Amniotic epithelial cell (primary cell): ENCODE measurements at regions not wholly inside any gene's neighbourhood (a gene's known extent, or its start where the extent isn't known, plus 50 kb on each side); places are given as distances from the start of the nearest gene placed in this dataset.

Experiments
- DNase-seq: peaks from one replicate; pipeline ENCODE4 v3.0.0-alpha.2; 2010; ENCODE audit warnings: low read depth

GRCh38 chr2:6203291-6203959 lies 511.2 kb downstream of the SOX11 start:
- DNase-seq, result no peak

GRCh38 chr2:6206882-6207281 lies 514.7 kb downstream of the SOX11 start:
- no peak for DNase-seq

GRCh38 chr2:6211236-6211635 lies 519.1 kb downstream of the SOX11 start:
- no peak for DNase-seq

DNA sequence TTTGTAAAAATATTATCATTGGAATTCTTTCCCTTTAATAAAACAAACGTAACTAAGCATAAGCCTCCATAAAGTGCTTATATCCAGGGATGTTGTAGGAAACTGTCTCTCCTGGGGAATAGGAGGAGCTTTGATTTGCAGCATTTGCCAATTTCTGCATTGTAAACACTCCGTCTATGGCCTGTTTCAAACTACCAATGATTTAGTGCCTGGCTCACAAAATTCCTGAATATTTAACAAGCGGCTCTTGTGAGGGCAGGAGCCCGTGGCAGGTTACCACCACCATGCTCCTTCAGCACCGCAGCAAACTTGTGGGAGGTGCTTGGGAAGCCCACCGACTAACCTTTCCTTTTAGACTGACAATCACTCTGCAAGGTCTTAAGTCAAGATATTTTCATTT lies 520.3 kb downstream of the SOX11 start:
- no peak for DNase-seq

DNA sequence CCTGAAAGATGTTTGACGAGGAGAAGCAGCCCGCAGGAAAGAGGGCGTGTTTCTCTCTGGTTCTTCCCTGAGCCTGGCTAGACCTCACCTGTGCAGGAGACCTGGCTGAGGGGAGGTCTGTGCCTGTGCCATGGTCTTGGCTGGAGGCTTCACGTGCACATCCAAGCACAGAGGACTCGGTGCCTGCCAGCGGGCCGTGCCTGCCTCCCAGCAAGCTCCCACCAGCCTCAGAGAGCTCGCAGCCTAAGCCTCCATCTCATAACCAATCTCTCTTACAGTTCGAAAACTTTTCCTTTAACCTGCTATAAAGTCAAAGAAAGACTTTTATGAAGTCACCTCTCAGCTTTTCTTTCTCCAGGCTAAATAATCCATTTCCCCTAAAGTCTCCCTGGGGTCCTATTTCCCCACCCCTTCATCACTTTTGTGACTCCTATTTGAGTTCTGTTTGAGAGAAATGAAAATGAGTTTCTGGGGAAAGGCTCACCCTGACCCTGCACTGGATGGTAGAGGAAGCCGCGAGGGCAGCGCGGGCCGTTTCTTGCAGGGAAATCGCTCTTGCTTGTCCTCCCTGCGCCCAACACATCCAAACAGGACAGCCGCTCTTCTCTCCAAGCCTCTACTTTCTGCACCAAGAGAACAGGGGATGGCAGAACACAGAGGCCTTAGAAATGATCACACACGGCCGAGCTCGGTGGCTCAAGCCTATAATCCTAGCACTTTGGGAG lies 521.0 kb downstream of the SOX11 start:
- no peak for DNase-seq

DNA sequence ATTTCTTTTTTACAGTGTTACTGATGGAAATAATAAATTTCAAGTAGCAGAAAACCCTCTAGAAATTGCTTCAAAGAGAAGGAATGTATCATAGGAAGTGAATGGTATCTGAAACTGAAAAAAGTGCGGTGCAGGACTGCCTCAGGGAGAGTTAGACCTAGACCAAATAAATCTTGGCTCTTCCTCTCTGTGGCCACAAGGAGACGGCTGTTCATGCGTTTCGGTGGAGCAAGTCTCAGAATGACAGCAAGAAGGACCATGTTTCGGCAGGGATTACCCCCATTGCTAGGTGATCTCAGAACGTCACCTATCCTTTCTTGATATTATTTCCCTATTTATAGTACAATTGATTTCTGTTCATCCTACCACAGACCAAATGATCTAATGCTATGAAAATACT lies 522.3 kb downstream of the SOX11 start:
- DNase-seq, result no peak

DNA sequence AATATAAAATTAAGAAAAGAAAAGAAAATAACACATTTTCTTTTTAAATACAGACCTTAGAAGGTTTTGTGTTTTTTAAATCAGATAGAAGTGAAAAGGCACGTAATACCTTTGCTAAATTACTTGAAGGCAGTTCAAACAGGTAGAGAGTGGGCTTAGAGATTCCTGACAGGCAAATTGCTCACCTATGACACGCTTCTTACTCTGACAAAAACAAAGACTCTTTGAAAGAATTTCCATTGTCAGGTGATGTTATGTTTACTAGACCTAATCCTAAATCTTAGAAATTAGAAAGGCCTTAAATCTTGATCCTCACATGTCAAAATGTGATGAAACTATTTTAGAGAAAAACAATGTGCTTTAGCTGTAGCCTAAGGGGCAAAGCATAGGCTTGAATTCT lies 522.9 kb downstream of the SOX11 start:
- no peak for DNase-seq

GRCh38 chr2:6216234-6216633 lies 524.0 kb downstream of the SOX11 start:
- DNase-seq, result no peak

- DNase-seq, result no peak
Observed at GRCh38 chr2:6218926-6219325, 526.7 kb downstream of the SOX11 start.

DNA sequence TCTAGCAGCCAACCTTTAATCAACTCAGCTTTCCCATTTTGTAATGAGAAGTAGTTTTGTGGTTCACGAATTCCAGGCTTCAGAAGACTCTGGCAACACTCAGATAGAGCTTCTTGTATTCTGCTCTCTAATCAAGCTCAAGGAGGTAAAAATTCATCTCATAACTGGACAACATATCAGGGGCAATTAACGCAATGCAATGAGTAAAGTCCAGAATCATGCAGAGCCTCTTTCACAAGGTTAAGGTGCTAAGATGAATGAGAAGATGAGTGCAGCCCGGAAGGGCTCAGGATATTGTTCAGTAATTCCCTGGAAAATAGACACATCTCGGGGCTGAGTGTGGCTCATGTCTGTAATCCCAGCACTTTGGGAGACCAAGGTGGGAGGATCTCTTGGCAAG lies 527.7 kb downstream of the SOX11 start:
- no peak for DNase-seq

GRCh38 chr2:6222296-6222695 lies 530.1 kb downstream of the SOX11 start:
- DNase-seq, result no peak

- DNase-seq, result no peak
Observed at GRCh38 chr2:6224267-6224666, 532.1 kb downstream of the SOX11 start.

DNA sequence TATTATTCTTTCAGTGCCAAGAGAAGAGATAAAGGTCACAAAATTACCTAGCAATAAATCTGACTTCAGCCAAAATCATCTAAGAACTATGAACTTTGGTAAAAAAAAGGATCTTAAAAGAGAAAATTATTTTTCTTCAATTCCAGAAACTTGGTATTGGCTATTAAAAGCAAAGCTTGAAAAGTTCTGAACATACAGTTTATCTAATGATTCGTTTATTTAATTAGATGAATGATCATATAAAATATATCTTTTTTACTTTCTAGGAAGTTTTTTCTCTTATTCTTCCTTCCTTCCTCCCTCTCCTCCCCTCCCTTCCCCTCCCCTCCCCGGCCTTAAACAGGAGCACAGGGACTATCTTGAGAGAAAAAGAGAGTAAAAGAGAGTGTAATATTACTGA lies 536.1 kb downstream of the SOX11 start:
- DNase-seq, result no peak

DNA sequence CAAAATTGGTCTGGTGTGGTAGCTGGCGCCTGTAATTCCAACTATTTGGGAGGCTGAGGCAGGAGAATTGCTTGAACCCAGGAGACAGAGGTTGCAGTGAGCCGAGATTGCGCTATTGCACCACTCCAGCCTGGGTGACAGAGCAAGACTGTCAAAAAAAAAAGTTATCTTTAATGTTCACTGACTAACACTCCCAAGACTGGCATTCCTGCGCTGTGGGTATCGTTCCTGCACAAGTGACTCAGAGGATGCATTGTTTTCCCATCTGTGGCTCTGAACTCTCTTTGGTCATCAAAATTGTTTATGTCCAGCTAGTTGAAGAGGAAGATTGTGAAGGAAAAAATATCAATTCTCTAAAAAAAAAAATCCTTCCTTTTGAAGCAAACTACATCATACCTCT lies 539.0 kb downstream of the SOX11 start:
- DNase-seq, result no peak

DNA sequence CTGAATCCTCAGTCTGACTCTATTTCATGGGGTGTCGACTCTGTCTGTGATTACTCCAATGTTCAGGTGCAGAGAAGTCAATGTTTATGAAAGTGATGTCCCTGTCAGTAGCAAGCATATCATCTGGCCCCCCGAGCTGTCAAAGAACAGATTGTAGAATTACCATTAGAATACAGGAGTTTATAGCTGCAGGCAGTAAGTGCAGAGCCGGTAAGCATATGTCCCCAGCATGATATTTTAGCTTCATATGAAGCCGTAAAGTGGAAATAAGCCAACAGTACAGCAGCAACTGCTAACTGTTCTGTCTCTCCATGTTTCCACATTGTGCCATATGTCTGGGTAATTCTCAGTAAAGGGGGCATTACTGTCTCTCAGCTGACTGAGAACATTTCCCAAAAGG lies 541.8 kb downstream of the SOX11 start:
- DNase-seq, result no peak

GRCh38 chr2:6234702-6235101 lies 542.5 kb downstream of the SOX11 start:
- DNase-seq, result no peak

DNA sequence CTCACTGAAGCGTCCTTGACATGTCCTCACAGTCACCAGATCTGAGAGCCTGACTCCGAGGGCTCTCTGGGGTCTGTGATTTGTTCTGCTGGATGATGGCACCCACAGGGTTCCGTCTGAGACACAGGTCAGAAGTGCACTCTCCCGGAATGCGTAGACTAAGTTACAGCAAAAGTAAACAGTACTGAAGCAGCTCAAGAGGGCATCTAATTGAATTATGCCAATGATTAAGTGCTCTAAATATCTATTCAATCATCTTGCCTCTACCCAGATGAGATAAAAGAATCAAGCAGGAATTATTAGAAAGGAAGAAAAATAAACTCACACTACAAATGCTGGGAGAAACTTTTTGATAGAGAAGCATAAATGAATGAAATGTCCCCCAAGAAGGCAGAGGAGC lies 544.1 kb downstream of the SOX11 start:
- no peak for DNase-seq

GRCh38 chr2:6237039-6237660 lies 545.0 kb downstream of the SOX11 start:
- DNase-seq, result no peak

GRCh38 chr2:6249557-6249956 lies 557.4 kb downstream of the SOX11 start:
- DNase-seq, result no peak

GRCh38 chr2:6254441-6254840 lies 562.3 kb downstream of the SOX11 start:
- no peak for DNase-seq

GRCh38 chr2:6264198-6264597 lies 572.0 kb downstream of the SOX11 start:
- no peak for DNase-seq

GRCh38 chr2:6281524-6281923 lies 584.2 kb downstream of the CMPK2 start:
- DNase-seq, result no peak

DNA sequence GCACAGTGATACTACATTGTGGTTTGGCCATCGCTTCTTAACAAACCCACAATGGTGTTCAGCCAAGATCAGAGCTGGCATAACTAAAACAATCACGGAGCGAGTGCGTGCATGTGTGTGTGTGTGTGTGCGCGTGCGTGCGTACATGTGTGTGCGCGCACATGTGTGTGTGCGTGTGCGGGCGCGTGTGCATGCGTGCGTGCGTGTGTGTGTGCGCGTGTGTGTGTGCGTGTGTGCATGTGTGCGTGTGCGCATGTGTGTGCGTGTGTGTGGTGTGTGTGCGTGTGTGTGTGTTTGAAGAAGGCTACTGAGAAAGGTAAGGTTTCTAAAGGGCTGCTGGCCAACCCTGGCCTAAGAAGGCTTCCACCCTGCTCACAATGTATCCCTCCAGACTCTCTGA lies 582.4 kb downstream of the CMPK2 start:
- DNase-seq, result no peak

DNA sequence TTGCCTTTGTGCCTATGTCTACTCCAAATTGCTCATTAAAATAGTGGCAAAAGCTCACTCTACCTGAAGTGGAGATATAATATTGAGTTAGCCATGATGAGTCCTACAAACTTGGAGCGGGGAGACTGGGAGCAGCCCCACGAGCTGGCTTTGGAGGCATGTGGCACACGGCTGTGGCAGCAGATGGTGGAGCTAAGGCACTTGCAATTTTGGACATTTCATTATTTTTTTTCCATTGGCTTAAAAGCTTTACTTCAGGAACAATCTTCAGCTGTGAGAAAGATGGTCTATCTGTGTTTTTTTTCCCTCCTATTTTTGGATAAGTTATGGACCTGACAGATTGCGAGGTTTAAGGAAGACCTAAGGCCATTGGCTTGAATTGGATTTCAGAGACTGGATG lies 578.3 kb downstream of the CMPK2 start:
- no peak for DNase-seq
